ENCODE measurements at regions not wholly inside any gene's neighbourhood (a gene's known extent, or its start where the extent isn't known, plus 50 kb on each side); places are given as distances from the start of the nearest gene placed in this dataset.
A peak's percentile ranks its signal among the peaks of the same experiment; 100 is the strongest.

GRCh38 chr4:100288161-100288560 is 97.9 kb upstream of the DDIT4L start:
- H3K36me3 ChIP-seq, result no peaks in the 10 kb centered on the region
- intact Hi-C loops (cut with DNase I; ENCODE audit: low total_unique reads) (loop anchor here (5.0 to 10.0 kb wide), 3 partner anchors 41 to 633 kb away; partner anchors contain the start of gene C4orf54), in situ Hi-C loops (cut with MboI; ENCODE audit: low sequenced_read_pairs in 4 of 4) (no loop called here)
- no peak for TF ChIP-seq CTCF (IDR thresholded peaks at IDR 0.05 in 4 of 5, conservative IDR thresholded peaks at IDR 0.05 in 1 of 5)
- TF ChIP-seq POLR2A (IDR thresholded peaks at IDR 0.05), result no peak
- no peaks in the 10 kb centered on the region for H3K9me3 ChIP-seq
- DNase-seq (no peak), ATAC-seq (no peak)
- H3K4me1 ChIP-seq, result peaks cover 29 to 65% of the 10 kb centered on the region in 2 donors
- H3K4me3 ChIP-seq, result no peak overlapping the region
- peak overlapping the region; percentile 47 to 87 (median 72) for H3K27ac ChIP-seq
- H3K27me3 ChIP-seq, result no peaks in the 10 kb centered on the region

- in situ Hi-C loops (cut with MboI; ENCODE audit: low sequenced_read_pairs in 4 of 4) (no loop called here), intact Hi-C loops (cut with DNase I; ENCODE audit: low total_unique reads) (loop anchor here (5.0 to 10.0 kb wide), 3 partner anchors 40 to 633 kb away; partner anchors contain the start of gene C4orf54)
- Histone ChIP-seq H3K4me1 (peaks cover 29 to 60% of the 10 kb centered on the region in 2 donors), H3K9me3 (no peaks in the 10 kb centered on the region), H3K27me3 (no peaks in the 10 kb centered on the region), H3K4me3 (no peak overlapping the region), H3K36me3 (no peaks in the 10 kb centered on the region), H3K27ac (peak overlapping the region; percentile 47 to 87 (median 72))
- TF ChIP-seq CTCF (IDR thresholded peaks at IDR 0.05 in 4 of 5, conservative IDR thresholded peaks at IDR 0.05 in 1 of 5), result no peak
- no peak for TF ChIP-seq POLR2A (IDR thresholded peaks at IDR 0.05)
- DNase-seq (peak; percentile 37 to 55), ATAC-seq (peak; percentile 81 to 85)
These were observed 97.3 kb upstream of the DDIT4L start for GRCh38 chr4:100287534-100287933.

GRCh38 chr4:100286636-100287035 is 96.4 kb upstream of the DDIT4L start:
- peak; percentile 45 to 47 for DNase-seq
- Histone ChIP-seq H3K4me1 (peaks cover 29 to 60% of the 10 kb centered on the region in 2 donors), H3K9me3 (no peaks in the 10 kb centered on the region), H3K36me3 (no peaks in the 10 kb centered on the region), H3K27me3 (no peaks in the 10 kb centered on the region), H3K27ac (peak overlapping the region; percentile 47 to 87 (median 72)), H3K4me3 (no peak overlapping the region)
- ATAC-seq, result peak; percentile 61 to 78
- in situ Hi-C loops (cut with MboI; ENCODE audit: low sequenced_read_pairs in 4 of 4) (no loop called here), intact Hi-C loops (cut with DNase I; ENCODE audit: low total_unique reads) (loop anchor here (5.0 to 10.0 kb wide), 3 partner anchors 39 to 632 kb away; partner anchors contain the start of gene C4orf54)
- no peak for TF ChIP-seq CTCF (IDR thresholded peaks at IDR 0.05 in 4 of 5, conservative IDR thresholded peaks at IDR 0.05 in 1 of 5)
- no peak for TF ChIP-seq POLR2A (IDR thresholded peaks at IDR 0.05)

GRCh38 chr4:100285121-100285520 is 94.9 kb upstream of the DDIT4L start:
- Histone ChIP-seq H3K27me3 (no peaks in the 10 kb centered on the region), H3K27ac (peak overlapping the region in 3 of 4 donors; percentile 47 to 77 (median 64)), H3K4me1 (peaks cover 33 to 55% of the 10 kb centered on the region in 2 donors), H3K9me3 (no peaks in the 10 kb centered on the region), H3K36me3 (no peaks in the 10 kb centered on the region), H3K4me3 (no peak overlapping the region)
- in situ Hi-C loops (cut with MboI; ENCODE audit: low sequenced_read_pairs in 4 of 4) (no loop called here), intact Hi-C loops (cut with DNase I; ENCODE audit: low total_unique reads) (loop anchor here (2.0 to 10.0 kb wide), 4 partner anchors 18 to 630 kb away; partner anchors contain the start of gene C4orf54)
- no peak for DNase-seq
- TF ChIP-seq CTCF (IDR thresholded peaks at IDR 0.05 in 4 of 5, conservative IDR thresholded peaks at IDR 0.05 in 1 of 5), result no peak
- TF ChIP-seq POLR2A (IDR thresholded peaks at IDR 0.05), result no peak
- ATAC-seq, result no peak
